Progenitor cell of endocrine pancreas (in vitro differentiated cells): ENCODE measurements at regions not wholly inside any gene's neighbourhood (a gene's known extent, or its start where the extent isn't known, plus 50 kb on each side); places are given as distances from the start of the nearest gene placed in this dataset.

Source experiments
- DNase-seq: peaks from one replicate; pipeline ENCODE4 v3.0.0; 2021; ENCODE audit warnings: low spot score; ENCODE audit not compliant: unreplicated experiment
- H3K27ac Mint-ChIP-seq: 2 replicates; pipeline ENCODE4 v1.8.0; 2021; ENCODE audit warnings: mild to moderate bottlenecking, moderate library complexity, mixed read lengths
- H3K27me3 Mint-ChIP-seq: 2 replicates; pipeline ENCODE4 v1.8.0; 2021; ENCODE audit warnings: mixed read lengths
- H3K36me3 Mint-ChIP-seq: 2 replicates; pipeline ENCODE4 v1.8.0; 2022; ENCODE audit warnings: mixed read lengths; ENCODE audit not compliant: insufficient read depth
- H3K4me1 Mint-ChIP-seq: 2 replicates; pipeline ENCODE4 v1.8.0; 2021; ENCODE audit warnings: low read depth, mixed read lengths
- H3K4me3 Mint-ChIP-seq: 2 replicates; pipeline ENCODE4 v1.8.0; 2021; ENCODE audit warnings: low read depth, mild to moderate bottlenecking, moderate library complexity, mixed read lengths
- H3K9me3 Mint-ChIP-seq: 2 replicates; pipeline ENCODE4 v1.8.0; 2021; ENCODE audit warnings: low read depth, mixed read lengths
- CTCF ChIP-seq: fragments of 200-600 bp; sonication (generic); IDR thresholded peaks from one replicate; pipeline ENCODE4 v1.5.0; 2021; ENCODE audit warnings: antibody characterized with exemption, mild to moderate bottlenecking; ENCODE audit not compliant: unreplicated experiment

- no peaks in the 10 kb centered on the region for H3K36me3 Mint-ChIP-seq
- TF ChIP-seq CTCF = no peak
- DNase-seq = no peak
- peaks cover 8% of the 10 kb centered on the region for H3K4me1 Mint-ChIP-seq
- no peak overlapping the region for H3K4me3 Mint-ChIP-seq
- H3K9me3 Mint-ChIP-seq = no peaks in the 10 kb centered on the region
- no peaks in the 10 kb centered on the region for H3K27me3 Mint-ChIP-seq
- no peak overlapping the region for H3K27ac Mint-ChIP-seq
Measured at GRCh38 chr10:36301139-36301538, 659.0 kb upstream of the FZD8 start.

GRCh38 chr10:36283827-36284226, 641.7 kb upstream of the FZD8 start:
- Mint-ChIP-seq H3K27me3 (no peaks in the 10 kb centered on the region), H3K36me3 (peaks cover 5% of the 10 kb centered on the region), H3K4me1 (no peaks in the 10 kb centered on the region), H3K9me3 (peaks cover 25% of the 10 kb centered on the region), H3K27ac (no peak overlapping the region), H3K4me3 (no peak overlapping the region)
- no peak for DNase-seq
- TF ChIP-seq CTCF = no peak

- no peak overlapping the region for H3K4me3 Mint-ChIP-seq
- H3K27ac Mint-ChIP-seq = no peak overlapping the region
- H3K27me3 Mint-ChIP-seq = no peaks in the 10 kb centered on the region
- no peak for DNase-seq
- no peak for TF ChIP-seq CTCF
- no peaks in the 10 kb centered on the region for H3K36me3 Mint-ChIP-seq
- H3K9me3 Mint-ChIP-seq = peaks cover 13% of the 10 kb centered on the region
- no peaks in the 10 kb centered on the region for H3K4me1 Mint-ChIP-seq
Measured at GRCh38 chr10:36281831-36282331, 639.8 kb upstream of the FZD8 start.

- Mint-ChIP-seq H3K4me1 (no peaks in the 10 kb centered on the region), H3K9me3 (peaks cover 9% of the 10 kb centered on the region)
- DNase-seq = no peak
Measured at GRCh38 chr10:36280890-36281499, 638.9 kb upstream of the FZD8 start.

GRCh38 chr10:36280321-36280741, 638.2 kb upstream of the FZD8 start:
- no peaks in the 10 kb centered on the region for H3K36me3 Mint-ChIP-seq
- TF ChIP-seq CTCF = no peak
- DNase-seq = no peak
- no peak overlapping the region for H3K4me3 Mint-ChIP-seq
- H3K27ac Mint-ChIP-seq = no peak overlapping the region
- no peaks in the 10 kb centered on the region for H3K27me3 Mint-ChIP-seq
- H3K4me1 Mint-ChIP-seq = no peaks in the 10 kb centered on the region
- H3K9me3 Mint-ChIP-seq = peaks cover 9% of the 10 kb centered on the region

More at GRCh38 chr10:36280890-36281499, 638.9 kb upstream of the FZD8 start:
- no peak for TF ChIP-seq CTCF
- H3K4me3 Mint-ChIP-seq = no peak overlapping the region
- H3K36me3 Mint-ChIP-seq = no peaks in the 10 kb centered on the region
- no peaks in the 10 kb centered on the region for H3K27me3 Mint-ChIP-seq
- no peak overlapping the region for H3K27ac Mint-ChIP-seq
